OCI-M1 (cell line): ENCODE measurements at regions not wholly inside any gene's neighbourhood (a gene's known extent, or its start where the extent isn't known, plus 50 kb on each side); places are given as distances from the start of the nearest gene placed in this dataset.
A peak's percentile ranks its signal among the peaks of the same experiment; 100 is the strongest.

Experiments
- DNase-seq: peaks from one replicate; lab custom pipeline; 2025; lab: John Stamatoyannopoulos, UW

GRCh38 chr15:39391230-39391629, 189.6 kb upstream of the THBS1 start:
- no peak for DNase-seq

GRCh38 chr15:39392469-39393047, 188.3 kb upstream of the THBS1 start:
- DNase-seq = peak; percentile 14

GRCh38 chr15:39393575-39394335, 187.1 kb upstream of the THBS1 start:
- DNase-seq = peak; percentile 16

- DNase-seq = no peak
Observed at GRCh38 chr15:39394496-39394895, 186.4 kb upstream of the THBS1 start.

GRCh38 chr15:39396979-39397615, 183.8 kb upstream of the THBS1 start:
- DNase-seq = peak; percentile 98

- DNase-seq = peak; percentile 91
Observed at GRCh38 chr15:39397883-39398282, 183.0 kb upstream of the THBS1 start.

- no peak for DNase-seq
Observed at GRCh38 chr15:39399600-39399999, 181.3 kb upstream of the THBS1 start.

GRCh38 chr15:39400002-39400401, 180.9 kb upstream of the THBS1 start:
- DNase-seq = no peak

- no peak for DNase-seq
Observed at GRCh38 chr15:39400821-39401550, 179.9 kb upstream of the THBS1 start.

GRCh38 chr15:39403640-39404117, 177.2 kb upstream of the THBS1 start:
- DNase-seq = peak; percentile 72

- DNase-seq = peak; percentile 90
Observed at GRCh38 chr15:39404767-39405181, 176.1 kb upstream of the THBS1 start.

GRCh38 chr15:39406485-39406884, 174.4 kb upstream of the THBS1 start:
- no peak for DNase-seq

GRCh38 chr15:39407116-39407515, 173.8 kb upstream of the THBS1 start:
- DNase-seq = no peak

GRCh38 chr15:39409876-39410530, 170.9 kb upstream of the THBS1 start:
- DNase-seq = no peak

GRCh38 chr15:39411102-39411989, 169.5 kb upstream of the THBS1 start:
- peak; percentile 65 for DNase-seq

GRCh38 chr15:39413558-39413957, 167.3 kb upstream of the THBS1 start:
- DNase-seq = peak; percentile 17

- DNase-seq = no peak
Observed at GRCh38 chr15:39414201-39414600, 166.7 kb upstream of the THBS1 start.

GRCh38 chr15:39415634-39416033, 165.2 kb upstream of the THBS1 start:
- no peak for DNase-seq

- DNase-seq = no peak
Observed at GRCh38 chr15:39416258-39416657, 164.6 kb upstream of the THBS1 start.

GRCh38 chr15:39417366-39418134, 163.3 kb upstream of the THBS1 start:
- no peak for DNase-seq
